Keratinocyte (primary cell): ENCODE measurements at regions not wholly inside any gene's neighbourhood (a gene's known extent, or its start where the extent isn't known, plus 50 kb on each side); places are given as distances from the start of the nearest gene placed in this dataset.

Experiments used
- DNase-seq: peaks from one replicate; pipeline ENCODE4 v3.0.0-alpha.2; 2011; ENCODE audit warnings: low read depth, missing footprints, low spot score
- FAIRE-seq: peaks from 2 replicates; lab custom pipeline; 2011; peaks lifted over from hg19 to GRCh38; lab: Jason Lieb, UNC
- H2AFZ ChIP-seq: 2 replicates; pipeline ENCODE4 v1.6.0; 2012; ENCODE audit warnings: low read length, control low read depth, inconsistent platforms; ENCODE audit not compliant: control insufficient read depth
- H3K27ac ChIP-seq: 2 replicates; pipeline ENCODE4 v1.5.1; 2011; ENCODE audit warnings: low read length; ENCODE audit not compliant: control insufficient read depth, insufficient read depth
- H3K27me3 ChIP-seq: 3 replicates; pipeline ENCODE4 v1.6.0; 2011; ENCODE audit warnings: low read length; ENCODE audit not compliant: control insufficient read depth, insufficient read depth; ENCODE audit errors: extremely low read depth
- H3K36me3 ChIP-seq, 2 experiments: 2 replicates in 1 of 2; 3 replicates in 1 of 2; pipeline ENCODE4 v1.5.1; 2011; ENCODE audit warnings: low read length in 2 of 2, mild to moderate bottlenecking in 1 of 2; ENCODE audit not compliant: control insufficient read depth in 2 of 2, insufficient read depth in 2 of 2; ENCODE audit errors: extremely low read depth in 1 of 2
- H3K4me1 ChIP-seq: 3 replicates; pipeline ENCODE4 v1.5.1; 2011; ENCODE audit warnings: low read length; ENCODE audit not compliant: control insufficient read depth, insufficient read depth; ENCODE audit errors: extremely low read depth
- H3K4me2 ChIP-seq: 3 replicates; pipeline ENCODE4 v1.6.0; 2011; ENCODE audit warnings: low read depth, low read length; ENCODE audit not compliant: control insufficient read depth, insufficient read depth; ENCODE audit errors: extremely low read depth
- H3K4me3 ChIP-seq, 3 experiments: fragments of 200-600 bp in 1 of 3; sonication (generic) in 1 of 3; 2 replicates in 2 of 3; 3 replicates in 1 of 3; pipeline ENCODE4 v1.5.1; 2011 to 2016; ENCODE audit warnings: low read length in 3 of 3, mild to moderate bottlenecking in 3 of 3, control low read depth in 2 of 3, inconsistent platforms in 1 of 3, low read depth in 1 of 3, mixed read lengths in 1 of 3, mixed run types in 1 of 3, moderate library complexity in 1 of 3; ENCODE audit not compliant: control insufficient read depth in 2 of 3, insufficient read depth in 2 of 3; ENCODE audit errors: extremely low read depth in 1 of 3
- H3K79me2 ChIP-seq: 2 replicates; pipeline ENCODE4 v1.6.0; 2012; ENCODE audit warnings: low read length; ENCODE audit not compliant: control insufficient read depth, insufficient read depth
- H3K9ac ChIP-seq: 3 replicates; pipeline ENCODE4 v1.6.0; 2011; ENCODE audit warnings: low read length; ENCODE audit not compliant: control insufficient read depth, insufficient read depth; ENCODE audit errors: extremely low read depth
- H3K9me1 ChIP-seq: 3 replicates; pipeline ENCODE4 v1.6.0; 2011; ENCODE audit warnings: low read length; ENCODE audit not compliant: control insufficient read depth, insufficient read depth; ENCODE audit errors: extremely low read depth
- H3K9me3 ChIP-seq: 2 replicates; pipeline ENCODE4 v1.5.1; 2012; ENCODE audit warnings: low read depth, low read length; ENCODE audit not compliant: control insufficient read depth
- H4K20me1 ChIP-seq: 3 replicates; pipeline ENCODE4 v1.6.0; 2011; ENCODE audit warnings: low read length; ENCODE audit not compliant: control insufficient read depth, insufficient read depth; ENCODE audit errors: extremely low read depth
- CTCF ChIP-seq, 3 experiments: IDR thresholded peaks in 1 of 3; conservative IDR thresholded peaks in 1 of 3; optimal IDR thresholded peaks in 1 of 3; 2 replicates in 2 of 3; 3 replicates in 1 of 3; pipeline versions ENCODE3 to v1.5.1; 2011; ENCODE audit warnings: low read length in 3 of 3, mild to moderate bottlenecking in 3 of 3, moderate library complexity in 2 of 3, control low read depth in 1 of 3, inconsistent platforms in 1 of 3; ENCODE audit not compliant: insufficient read depth in 2 of 3; ENCODE audit errors: extremely low read depth in 1 of 3
- EZH2 ChIP-seq: IDR thresholded peaks from one replicate; pipeline ENCODE4 v1.6.1; 2012; ENCODE audit warnings: inconsistent platforms, mild to moderate bottlenecking, low read length, moderate library complexity
- dilution Hi-C: fragments of 300-500 bp; cut with MboI; formaldehyde crosslinking; loops from one replicate; pipeline ENCODE4 v1.7.0; 2020; ENCODE audit warnings: low sequenced_read_pairs; ENCODE audit not compliant: extremely low pct_ligation_motif_present

- Histone ChIP-seq H3K4me1 (no peaks in the 10 kb centered on the region), H3K79me2 (no peaks in the 10 kb centered on the region), H2AFZ (no peak overlapping the region), H3K9ac (no peak overlapping the region), H4K20me1 (no peaks in the 10 kb centered on the region), H3K36me3 (no peaks in the 10 kb centered on the region), H3K27ac (no peak overlapping the region), H3K4me3 (no peak overlapping the region), H3K27me3 (no peaks in the 10 kb centered on the region), H3K4me2 (no peak overlapping the region), H3K9me1 (no peaks in the 10 kb centered on the region), H3K9me3 (no peaks in the 10 kb centered on the region)
- TF ChIP-seq CTCF (optimal IDR thresholded peaks at IDR 0.05 in 1 of 3, IDR thresholded peaks at IDR 0.05 in 1 of 3, conservative IDR thresholded peaks at IDR 0.05 in 1 of 3; ENCODE audit: extremely low read depth in 1 of 3, insufficient read depth in 2 of 3, low read length in 3 of 3) (no peak), EZH2 (no peak)
- dilution Hi-C loops = no loop called here
- FAIRE-seq (no peak), DNase-seq (no peak)
Measured at GRCh38 chr6:23533944-23534343, 592.1 kb upstream of the NRSN1 start.

GRCh38 chr6:23534351-23534750, 591.7 kb upstream of the NRSN1 start:
- no peak overlapping the region for H3K4me3 ChIP-seq
- no peak overlapping the region for H3K4me2 ChIP-seq
- H3K9me1 ChIP-seq = no peaks in the 10 kb centered on the region
- H3K9me3 ChIP-seq = no peaks in the 10 kb centered on the region
- DNase-seq (no peak), FAIRE-seq (no peak)
- H3K36me3 ChIP-seq = no peaks in the 10 kb centered on the region
- TF ChIP-seq EZH2 (no peak), CTCF (optimal IDR thresholded peaks at IDR 0.05 in 1 of 3, IDR thresholded peaks at IDR 0.05 in 1 of 3, conservative IDR thresholded peaks at IDR 0.05 in 1 of 3; ENCODE audit: extremely low read depth in 1 of 3, insufficient read depth in 2 of 3, low read length in 3 of 3) (no peak)
- H3K9ac ChIP-seq = no peak overlapping the region
- no peaks in the 10 kb centered on the region for H4K20me1 ChIP-seq
- H3K4me1 ChIP-seq = no peaks in the 10 kb centered on the region
- no peak overlapping the region for H3K27ac ChIP-seq
- dilution Hi-C loops = no loop called here
- H3K27me3 ChIP-seq = no peaks in the 10 kb centered on the region
- no peak overlapping the region for H2AFZ ChIP-seq
- H3K79me2 ChIP-seq = no peaks in the 10 kb centered on the region
